ENCODE measurements at regions not wholly inside any gene's neighbourhood (a gene's known extent, or its start where the extent isn't known, plus 50 kb on each side); places are given as distances from the start of the nearest gene placed in this dataset.
"Not testable (repeated sequence)": the region's sequence is repeated elsewhere in the genome, so short reads cannot be mapped to it uniquely, and the experiment has no call there.

GRCh38 chr19:14266208-14266607 is 60.2 kb upstream of the ADGRL1 start:
- not testable (repeated sequence) for TF ChIP-seq CTCF (IDR thresholded peaks at IDR 0.05); POLR2AphosphoS5 (IDR thresholded peaks at IDR 0.05); POLR2A (IDR thresholded peaks at IDR 0.05; ENCODE audit: low read depth); EP300 (IDR thresholded peaks at IDR 0.05)

Data from esophagus muscularis mucosa (tissue), 4 donors.